ENCODE measurements at regions not wholly inside any gene's neighbourhood (a gene's known extent, or its start where the extent isn't known, plus 50 kb on each side); places are given as distances from the start of the nearest gene placed in this dataset.

DNA sequence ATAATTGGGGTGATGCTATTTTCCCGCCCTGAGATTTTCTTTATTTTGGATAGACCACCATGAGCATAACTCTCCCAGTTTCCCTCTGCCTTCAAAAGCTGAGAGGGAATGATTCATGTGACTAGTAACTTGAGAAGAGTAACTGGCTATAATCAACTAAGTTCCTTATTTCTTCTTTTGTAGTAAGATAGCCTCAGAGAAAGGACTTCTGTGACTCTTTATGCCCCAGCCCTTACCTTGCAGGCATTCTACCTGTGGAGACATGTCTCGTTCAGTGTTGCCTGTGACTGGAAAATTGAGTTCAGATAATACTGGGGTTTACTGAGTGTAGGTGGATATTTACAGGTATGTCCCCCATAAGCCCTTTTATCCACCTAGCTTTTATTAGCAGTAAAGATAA lies 715.4 kb upstream of the HS3ST1 start:
- intact Hi-C loops (cut with DNase I), result no loop called here
- no peak overlapping the region for H3K4me3 ChIP-seq
- TF ChIP-seq, protein P1, sequence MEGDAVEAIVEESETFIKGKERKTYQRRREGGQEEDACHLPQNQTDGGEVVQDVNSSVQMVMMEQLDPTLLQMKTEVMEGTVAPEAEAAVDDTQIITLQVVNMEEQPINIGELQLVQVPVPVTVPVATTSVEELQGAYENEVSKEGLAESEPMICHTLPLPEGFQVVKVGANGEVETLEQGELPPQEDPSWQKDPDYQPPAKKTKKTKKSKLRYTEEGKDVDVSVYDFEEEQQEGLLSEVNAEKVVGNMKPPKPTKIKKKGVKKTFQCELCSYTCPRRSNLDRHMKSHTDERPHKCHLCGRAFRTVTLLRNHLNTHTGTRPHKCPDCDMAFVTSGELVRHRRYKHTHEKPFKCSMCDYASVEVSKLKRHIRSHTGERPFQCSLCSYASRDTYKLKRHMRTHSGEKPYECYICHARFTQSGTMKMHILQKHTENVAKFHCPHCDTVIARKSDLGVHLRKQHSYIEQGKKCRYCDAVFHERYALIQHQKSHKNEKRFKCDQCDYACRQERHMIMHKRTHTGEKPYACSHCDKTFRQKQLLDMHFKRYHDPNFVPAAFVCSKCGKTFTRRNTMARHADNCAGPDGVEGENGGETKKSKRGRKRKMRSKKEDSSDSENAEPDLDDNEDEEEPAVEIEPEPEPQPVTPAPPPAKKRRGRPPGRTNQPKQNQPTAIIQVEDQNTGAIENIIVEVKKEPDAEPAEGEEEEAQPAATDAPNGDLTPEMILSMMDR (IDR thresholded peaks at IDR 0.05), result no peak
- ATAC-seq (no peak), DNase-seq (no peak)
- H3K36me3 ChIP-seq (ENCODE audit: insufficient read depth in 1 of 2, low read depth in 1 of 2), result no peaks in the 10 kb centered on the region
- no peaks in the 10 kb centered on the region for H3K9me3 ChIP-seq
- WGBS, 3 donors, result 73 to 83% (median 75%) methylated on average over 2 of the region's 2 CpGs
- H3K27me3 ChIP-seq (ENCODE audit: insufficient read depth in 3 of 3, low read length in 2 of 3), result no peaks in the 10 kb centered on the region
- H3K4me1 ChIP-seq, result no peaks in the 10 kb centered on the region
- no peak overlapping the region for H3K27ac ChIP-seq

DNA sequence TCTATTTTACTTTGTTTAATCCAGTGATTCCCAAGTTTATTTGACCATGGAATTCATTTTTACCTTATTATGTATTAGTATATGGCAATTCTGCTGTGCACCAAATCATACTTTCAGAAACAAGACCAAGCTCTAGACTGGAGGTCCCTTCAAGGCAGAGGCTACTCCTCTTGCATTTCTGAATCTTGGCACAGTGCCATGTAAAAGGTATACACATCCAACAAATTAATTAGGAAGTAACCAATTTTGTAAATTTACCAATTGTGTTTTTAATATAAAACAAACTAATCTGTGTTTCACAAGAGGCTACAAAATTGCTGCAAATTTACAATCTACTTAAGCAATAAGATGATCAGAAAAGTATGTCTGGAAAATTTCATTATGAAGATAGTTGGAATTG lies 712.2 kb upstream of the HS3ST1 start:
- no peak for DNase-seq
- Histone ChIP-seq H3K9me3 (no peaks in the 10 kb centered on the region), H3K27ac (no peak overlapping the region), H3K4me1 (no peaks in the 10 kb centered on the region), H3K36me3 (ENCODE audit: insufficient read depth in 1 of 2, low read depth in 1 of 2) (no peaks in the 10 kb centered on the region), H3K4me3 (no peak overlapping the region), H3K27me3 (ENCODE audit: insufficient read depth in 3 of 3, low read length in 2 of 3) (no peaks in the 10 kb centered on the region)
- no peak for ATAC-seq
- intact Hi-C loops (cut with DNase I), result no loop called here
- TF ChIP-seq, protein P1 (IDR thresholded peaks at IDR 0.05), result no peak

DNA sequence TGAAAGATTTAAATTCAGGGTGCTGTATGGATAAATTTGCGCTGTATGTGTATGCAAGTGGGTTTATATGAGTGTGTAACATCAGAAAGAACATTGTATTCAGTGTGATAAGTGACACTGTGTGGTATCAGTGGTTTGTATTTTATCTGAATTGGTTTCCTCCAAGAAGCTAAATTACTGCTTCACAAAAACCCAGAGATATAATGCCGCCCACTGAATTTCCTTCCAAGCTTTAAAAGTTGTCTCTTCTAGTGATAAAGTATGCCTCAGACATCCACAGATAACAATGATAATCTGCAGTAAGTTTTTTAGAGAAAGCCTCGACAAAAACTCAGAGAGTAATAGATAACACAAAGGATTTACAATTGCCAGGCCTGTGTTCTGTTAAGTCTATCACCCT lies 710.6 kb upstream of the HS3ST1 start:
- intact Hi-C loops (cut with DNase I), result no loop called here
- DNase-seq (no peak), ATAC-seq (no peak)
- TF ChIP-seq, protein P1 (IDR thresholded peaks at IDR 0.05), result no peak
- no peak overlapping the region for H3K4me3 ChIP-seq
- H3K27ac ChIP-seq, result no peak overlapping the region
- no peaks in the 10 kb centered on the region for H3K36me3 ChIP-seq (ENCODE audit: insufficient read depth in 1 of 2, low read depth in 1 of 2)
- no peaks in the 10 kb centered on the region for H3K9me3 ChIP-seq
- no peaks in the 10 kb centered on the region for H3K4me1 ChIP-seq
- H3K27me3 ChIP-seq (ENCODE audit: insufficient read depth in 3 of 3, low read length in 2 of 3), result no peaks in the 10 kb centered on the region
- WGBS, 3 donors, result 66 to 68% (median 68%) methylated on average over 3 of the region's 3 CpGs

DNA sequence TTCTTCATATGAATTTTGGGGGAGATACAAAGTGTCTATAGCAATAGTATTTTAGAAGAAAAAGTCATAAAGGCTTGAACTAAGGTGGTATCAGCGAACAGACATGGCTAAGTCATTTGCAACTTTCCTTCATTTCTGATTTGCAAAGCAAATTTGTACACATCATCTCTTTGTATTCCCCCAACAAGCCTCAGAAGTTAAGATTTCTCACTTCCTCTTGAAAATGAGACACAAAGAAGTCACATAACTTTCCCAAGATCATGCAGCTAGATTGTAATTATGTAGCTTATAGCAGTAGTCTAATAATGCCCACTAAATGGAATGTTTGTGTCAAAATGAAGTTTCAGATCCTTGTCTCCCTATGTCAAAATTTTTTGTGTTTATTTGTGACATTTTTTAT lies 709.8 kb upstream of the HS3ST1 start:
- Histone ChIP-seq H3K9me3 (peaks cover 5% of the 10 kb centered on the region), H3K27me3 (ENCODE audit: insufficient read depth in 3 of 3, low read length in 2 of 3) (no peaks in the 10 kb centered on the region), H3K4me3 (no peak overlapping the region), H3K4me1 (no peaks in the 10 kb centered on the region), H3K36me3 (ENCODE audit: insufficient read depth in 1 of 2, low read depth in 1 of 2) (no peaks in the 10 kb centered on the region), H3K27ac (no peak overlapping the region)
- ATAC-seq (no peak), DNase-seq (no peak)
- intact Hi-C loops (cut with DNase I), result no loop called here
- TF ChIP-seq, protein P1 (IDR thresholded peaks at IDR 0.05), result no peak
- WGBS, 3 donors, result 63 to 69% (median 63%) methylated on average over 1 of the region's 1 CpG

DNA sequence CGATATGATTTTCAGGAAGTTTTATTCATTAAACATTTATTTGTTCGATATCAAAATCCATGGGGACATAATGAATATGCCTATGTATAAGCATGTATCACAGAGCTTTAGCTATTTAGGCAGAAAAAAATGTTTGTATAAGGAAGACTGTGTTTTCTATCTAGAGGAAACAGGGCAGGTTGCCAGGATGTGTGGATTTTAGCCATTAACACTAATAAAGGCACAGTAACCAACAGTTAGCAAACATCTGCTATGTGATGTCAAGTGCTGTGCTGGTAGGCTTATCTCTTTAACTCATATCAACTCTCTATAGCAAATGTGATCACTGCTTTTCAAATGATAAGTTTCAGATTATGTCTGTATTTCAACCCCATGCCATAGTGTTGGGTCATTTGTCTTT lies 708.9 kb upstream of the HS3ST1 start:
- no peak for ATAC-seq
- Histone ChIP-seq H3K27ac (no peak overlapping the region), H3K27me3 (ENCODE audit: insufficient read depth in 3 of 3, low read length in 2 of 3) (no peaks in the 10 kb centered on the region), H3K4me1 (no peaks in the 10 kb centered on the region), H3K9me3 (peaks cover 9% of the 10 kb centered on the region), H3K4me3 (no peak overlapping the region), H3K36me3 (ENCODE audit: insufficient read depth in 1 of 2, low read depth in 1 of 2) (no peaks in the 10 kb centered on the region)
- TF ChIP-seq, protein P1 (IDR thresholded peaks at IDR 0.05), result no peak
- intact Hi-C loops (cut with DNase I), result no loop called here
- no peak for DNase-seq
- 39 to 49% (median 44%) methylated on average over 2 of the region's 2 CpGs for WGBS, 3 donors
